ENCODE measurements at regions not wholly inside any gene's neighbourhood (a gene's known extent, or its start where the extent isn't known, plus 50 kb on each side); places are given as distances from the start of the nearest gene placed in this dataset.

GRCh38 chr2:52818958-52819357, 948.6 kb upstream of the CHAC2 start:
- TF ChIP-seq, protein P1, sequence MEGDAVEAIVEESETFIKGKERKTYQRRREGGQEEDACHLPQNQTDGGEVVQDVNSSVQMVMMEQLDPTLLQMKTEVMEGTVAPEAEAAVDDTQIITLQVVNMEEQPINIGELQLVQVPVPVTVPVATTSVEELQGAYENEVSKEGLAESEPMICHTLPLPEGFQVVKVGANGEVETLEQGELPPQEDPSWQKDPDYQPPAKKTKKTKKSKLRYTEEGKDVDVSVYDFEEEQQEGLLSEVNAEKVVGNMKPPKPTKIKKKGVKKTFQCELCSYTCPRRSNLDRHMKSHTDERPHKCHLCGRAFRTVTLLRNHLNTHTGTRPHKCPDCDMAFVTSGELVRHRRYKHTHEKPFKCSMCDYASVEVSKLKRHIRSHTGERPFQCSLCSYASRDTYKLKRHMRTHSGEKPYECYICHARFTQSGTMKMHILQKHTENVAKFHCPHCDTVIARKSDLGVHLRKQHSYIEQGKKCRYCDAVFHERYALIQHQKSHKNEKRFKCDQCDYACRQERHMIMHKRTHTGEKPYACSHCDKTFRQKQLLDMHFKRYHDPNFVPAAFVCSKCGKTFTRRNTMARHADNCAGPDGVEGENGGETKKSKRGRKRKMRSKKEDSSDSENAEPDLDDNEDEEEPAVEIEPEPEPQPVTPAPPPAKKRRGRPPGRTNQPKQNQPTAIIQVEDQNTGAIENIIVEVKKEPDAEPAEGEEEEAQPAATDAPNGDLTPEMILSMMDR (IDR thresholded peaks at IDR 0.05; ENCODE audit: insufficient read depth, low read length, poor library complexity, severe bottlenecking), result no peak
- TF ChIP-seq EZH2phosphoT487 (conservative IDR thresholded peaks at IDR 0.05; ENCODE audit: low read length), result no peak

Measured in SU-DHL-6 (cell line).